H1 (cell line): ENCODE measurements at regions not wholly inside any gene's neighbourhood (a gene's known extent, or its start where the extent isn't known, plus 50 kb on each side); places are given as distances from the start of the nearest gene placed in this dataset.

Source experiments
- CTCF ChIA-PET: fragments of 300-600 bp; sonication (Branson Sonifier 250); formaldehyde crosslinking; loops from one replicate; lab custom pipeline; 2021; ENCODE audit not compliant: partially characterized antibody; lab: Charles Lee
- POLR2A ChIA-PET: fragments of 300-600 bp; sonication (Branson Sonifier 250); formaldehyde crosslinking; loops from one replicate; lab custom pipeline; 2021; ENCODE audit warnings: inconsistent platforms; ENCODE audit not compliant: partially characterized antibody; lab: Charles Lee
- DNase-seq, 2 experiments: peaks; one replicate each; pipeline versions ENCODE4 v3.0.0 to v3.0.0-alpha.2; 2010 to 2022; ENCODE audit warnings: low spot score in 2 of 2, low read depth in 1 of 2, mixed read lengths in 1 of 2
- FAIRE-seq: peaks from 2 replicates; lab custom pipeline; 2011; peaks lifted over from hg19 to GRCh38; lab: Jason Lieb, UNC
- H2AFZ ChIP-seq: 2 replicates; pipeline ENCODE4 v1.8.1; 2012; ENCODE audit warnings: low read length, inconsistent platforms
- H2AK5ac ChIP-seq: 2 replicates; pipeline ENCODE4 v1.6.1; 2013; ENCODE audit warnings: low read depth, low read length
- H2BK120ac ChIP-seq: replicated peaks from 2 replicates; pipeline ENCODE3; 2013; ENCODE audit warnings: low read depth, low read length, inconsistent platforms
- H2BK12ac ChIP-seq: 2 replicates; pipeline ENCODE4 v1.6.1; 2013; ENCODE audit warnings: low read depth, low read length
- H2BK15ac ChIP-seq: 2 replicates; pipeline ENCODE4 v1.6.1; 2013; ENCODE audit warnings: low read length
- H2BK20ac ChIP-seq: 2 replicates; pipeline ENCODE4 v1.6.1; 2013; ENCODE audit warnings: low read length
- H2BK5ac ChIP-seq: 2 replicates; pipeline ENCODE4 v1.6.1; 2013; ENCODE audit warnings: low read depth, low read length
- H3K14ac ChIP-seq: 2 replicates; pipeline ENCODE4 v1.6.1; 2013; ENCODE audit warnings: inconsistent platforms; ENCODE audit not compliant: insufficient read length
- H3K18ac ChIP-seq: 2 replicates; pipeline ENCODE4 v1.6.1; 2013; ENCODE audit warnings: low read length; ENCODE audit errors: extremely low read depth
- H3K23ac ChIP-seq: 2 replicates; pipeline ENCODE4 v1.6.1; 2013; ENCODE audit warnings: inconsistent platforms; ENCODE audit not compliant: insufficient read length
- H3K23me2 ChIP-seq: 2 replicates; pipeline ENCODE4 v1.6.1; 2013; ENCODE audit warnings: low read depth, low read length
- H3K27ac ChIP-seq: 2 replicates; pipeline ENCODE4 v1.6.1; 2011; ENCODE audit warnings: low read depth, low read length, inconsistent platforms
- H3K27me3 ChIP-seq, 4 experiments: replicated peaks in 1 of 4; 1 replicate in 1 of 4; 2 replicates in 3 of 4; pipeline versions ENCODE4 v1.6.1 to v1.8.1; 2011 to 2013; ENCODE audit warnings: low read length in 3 of 4, mild to moderate bottlenecking in 3 of 4, inconsistent platforms in 2 of 4, mixed read lengths in 2 of 4, moderate library complexity in 1 of 4; ENCODE audit not compliant: control insufficient read depth in 3 of 4, insufficient read depth in 3 of 4; ENCODE audit errors: extremely low read depth in 1 of 4
- H3K36me3 ChIP-seq, 4 experiments: 2 replicates each; pipeline versions ENCODE4 v1.6.1 to v1.8.1; 2011 to 2013; ENCODE audit warnings: mild to moderate bottlenecking in 4 of 4, low read length in 3 of 4, moderate library complexity in 2 of 4, control low read depth in 1 of 4, inconsistent platforms in 1 of 4; ENCODE audit not compliant: insufficient read depth in 4 of 4, control insufficient read depth in 2 of 4
- H3K4ac ChIP-seq: replicated peaks from 2 replicates; pipeline ENCODE3; 2013; ENCODE audit warnings: low read length, low read depth, mixed read lengths, inconsistent platforms; ENCODE audit not compliant: insufficient read length
- H3K4me1 ChIP-seq, 4 experiments: replicated peaks in 1 of 4; 1 replicate in 1 of 4; 2 replicates in 3 of 4; pipeline versions ENCODE4 v1.6.1 to v1.8.1; 2011 to 2013; ENCODE audit warnings: low read length in 3 of 4, inconsistent platforms in 2 of 4, mixed read lengths in 1 of 4; ENCODE audit not compliant: insufficient read depth in 4 of 4, control insufficient read depth in 3 of 4
- H3K4me2 ChIP-seq, 2 experiments: 2 replicates each; pipeline versions ENCODE4 v1.6.1 to v1.8.1; 2011 to 2013; ENCODE audit warnings: low read depth in 2 of 2, low read length in 2 of 2, control low read depth in 1 of 2, inconsistent platforms in 1 of 2, mild to moderate bottlenecking in 1 of 2; ENCODE audit not compliant: insufficient read depth in 1 of 2
- H3K4me3 ChIP-seq, 4 experiments: fragments of 200-600, 300-600 bp in 1 of 4; sonication (generic), shearing (Covaris generic), sonication (Bioruptor Twin) in 1 of 4; 2 replicates each; pipeline versions ENCODE4 v1.5.1 to v1.8.1; 2011 to 2016; ENCODE audit warnings: low read length in 4 of 4, low read depth in 3 of 4, control low read depth in 2 of 4, inconsistent platforms in 2 of 4, mild to moderate bottlenecking in 2 of 4, mixed read lengths in 1 of 4, moderate library complexity in 1 of 4; ENCODE audit not compliant: insufficient read depth in 2 of 4; ENCODE audit errors: extremely low read depth in 1 of 4
- H3K56ac ChIP-seq: replicated peaks from 2 replicates; pipeline ENCODE3; 2013; ENCODE audit warnings: low read depth, mild to moderate bottlenecking, mixed read lengths, low read length, inconsistent platforms; ENCODE audit not compliant: insufficient read length
- H3K79me1 ChIP-seq: 2 replicates; pipeline ENCODE4 v1.6.1; 2013; ENCODE audit warnings: low read depth, low read length, control low read depth
- H3K79me2 ChIP-seq, 2 experiments: 2 replicates each; pipeline versions ENCODE4 v1.6.1 to v1.8.1; 2012 to 2013; ENCODE audit warnings: low read length in 2 of 2, mild to moderate bottlenecking in 2 of 2, inconsistent platforms in 1 of 2; ENCODE audit not compliant: insufficient read depth in 2 of 2, control insufficient read depth in 1 of 2
- H3K9ac ChIP-seq, 4 experiments: replicated peaks in 1 of 4; 1 replicate in 1 of 4; 2 replicates in 3 of 4; pipeline versions ENCODE4 v1.6.1 to v1.8.1; 2011 to 2013; ENCODE audit warnings: low read depth in 3 of 4, low read length in 3 of 4, control low read depth in 2 of 4, mild to moderate bottlenecking in 2 of 4, moderate library complexity in 2 of 4, inconsistent platforms in 1 of 4; ENCODE audit errors: extremely low read depth in 1 of 4
- H3K9me3 ChIP-seq, 2 experiments: 2 replicates each; pipeline versions ENCODE4 v1.6.1 to v1.8.1; 2012 to 2013; ENCODE audit warnings: mild to moderate bottlenecking in 2 of 2, moderate library complexity in 2 of 2, control low read depth in 1 of 2, inconsistent platforms in 1 of 2, low read depth in 1 of 2, low read length in 1 of 2, mixed read lengths in 1 of 2; ENCODE audit not compliant: insufficient read depth in 2 of 2
- H4K20me1 ChIP-seq, 2 experiments: replicated peaks in 1 of 2; 2 replicates each; pipeline versions ENCODE3 to v1.8.1; 2011 to 2013; ENCODE audit warnings: inconsistent platforms in 2 of 2, low read length in 2 of 2, mild to moderate bottlenecking in 1 of 2; ENCODE audit not compliant: insufficient read depth in 2 of 2, control insufficient read depth in 1 of 2
- H4K5ac ChIP-seq: 2 replicates; pipeline ENCODE4 v1.6.1; 2013; ENCODE audit warnings: low read length, low read depth, mixed read lengths, inconsistent platforms; ENCODE audit not compliant: insufficient read length
- H4K8ac ChIP-seq: 2 replicates; pipeline ENCODE4 v1.8.0; 2013; ENCODE audit warnings: mild to moderate bottlenecking, moderate library complexity, low read length, inconsistent platforms; ENCODE audit not compliant: insufficient read depth; ENCODE audit errors: extremely low read depth
- H4K91ac ChIP-seq: replicated peaks from 2 replicates; pipeline ENCODE3; 2013; ENCODE audit warnings: low read length, mixed read lengths, inconsistent platforms; ENCODE audit not compliant: insufficient read length
- CBX5 ChIP-seq: fragments of 300-800, 300-1000 bp; sonication (generic); IDR thresholded peaks from 2 replicates; pipeline ENCODE4 v1.7.1; 2016; ENCODE audit warnings: antibody characterized with exemption, low read length, low read depth
- CTCF ChIP-seq, 3 experiments: IDR thresholded peaks; 1 replicate in 2 of 3; 2 replicates in 1 of 3; pipeline versions ENCODE4 v1.5.1 to v1.6.1; 2011; ENCODE audit warnings: low read length in 3 of 3, mild to moderate bottlenecking in 3 of 3, inconsistent platforms in 2 of 3, low read depth in 1 of 3, moderate library complexity in 1 of 3; ENCODE audit not compliant: insufficient read depth in 1 of 3; ENCODE audit errors: control extremely low read depth in 1 of 3
- FOSL1 ChIP-seq: IDR thresholded peaks from 2 replicates; pipeline ENCODE4 v1.6.1; 2011; ENCODE audit warnings: mild to moderate bottlenecking, low read depth, low read length, moderate library complexity; ENCODE audit not compliant: insufficient read depth
- JUN ChIP-seq: IDR thresholded peaks from 2 replicates; pipeline ENCODE4 v1.6.1; 2011; ENCODE audit warnings: low read depth, mild to moderate bottlenecking, improper control_type of control experiment, low read length
- KDM4A ChIP-seq: IDR thresholded peaks from one replicate; pipeline ENCODE4 v1.7.1; 2012; ENCODE audit warnings: low read depth, mild to moderate bottlenecking, moderate library complexity, low read length, inconsistent platforms; ENCODE audit not compliant: severe bottlenecking
- MAFK ChIP-seq: IDR thresholded peaks from 2 replicates; pipeline ENCODE4 v1.6.1; 2012; ENCODE audit warnings: low read depth, mild to moderate bottlenecking, improper control_type of control experiment, low read length
- POU5F1 ChIP-seq: IDR thresholded peaks from 2 replicates; pipeline ENCODE4 v1.6.1; 2011; ENCODE audit warnings: low read depth, mild to moderate bottlenecking, low read length, moderate library complexity
- SIX5 ChIP-seq: IDR thresholded peaks from 2 replicates; pipeline ENCODE4 v1.6.1; 2011; ENCODE audit warnings: mild to moderate bottlenecking, low read depth, low read length
- SP2 ChIP-seq: IDR thresholded peaks from 2 replicates; pipeline ENCODE4 v1.6.1; 2012; ENCODE audit warnings: mild to moderate bottlenecking, low read length, inconsistent platforms
- SP4 ChIP-seq: IDR thresholded peaks from 2 replicates; pipeline ENCODE4 v1.6.1; 2012; ENCODE audit warnings: low read length, inconsistent platforms
- TBP ChIP-seq: IDR thresholded peaks from 2 replicates; pipeline ENCODE4 v1.6.1; 2011; ENCODE audit warnings: low read depth, low read length, improper control_type of control experiment
- TEAD4 ChIP-seq: IDR thresholded peaks from 2 replicates; pipeline ENCODE4 v1.6.1; 2012; ENCODE audit warnings: low read depth, low read length, inconsistent platforms, mixed read lengths
- WGBS, 2 experiments: shearing (Covaris generic) in 1 of 2; methylation state at CpG; one replicate each; pipeline versions ENCODE4 v1.1.6 to v1.1.7; 2013 to 2015; ENCODE audit warnings: low lambda C conversion rate in 2 of 2, mixed read lengths in 2 of 2, inconsistent platforms in 1 of 2, low coverage in 1 of 2, missing lambda C conversion rate in 1 of 2; ENCODE audit not compliant: insufficient replicate concordance in 2 of 2, insufficient coverage in 1 of 2, insufficient read length in 1 of 2; ENCODE audit errors: extremely low coverage in 1 of 2, missing lambda C conversion rate in 1 of 2; 5-methylcytosine and 5-hydroxymethylcytosine counted together

DNA sequence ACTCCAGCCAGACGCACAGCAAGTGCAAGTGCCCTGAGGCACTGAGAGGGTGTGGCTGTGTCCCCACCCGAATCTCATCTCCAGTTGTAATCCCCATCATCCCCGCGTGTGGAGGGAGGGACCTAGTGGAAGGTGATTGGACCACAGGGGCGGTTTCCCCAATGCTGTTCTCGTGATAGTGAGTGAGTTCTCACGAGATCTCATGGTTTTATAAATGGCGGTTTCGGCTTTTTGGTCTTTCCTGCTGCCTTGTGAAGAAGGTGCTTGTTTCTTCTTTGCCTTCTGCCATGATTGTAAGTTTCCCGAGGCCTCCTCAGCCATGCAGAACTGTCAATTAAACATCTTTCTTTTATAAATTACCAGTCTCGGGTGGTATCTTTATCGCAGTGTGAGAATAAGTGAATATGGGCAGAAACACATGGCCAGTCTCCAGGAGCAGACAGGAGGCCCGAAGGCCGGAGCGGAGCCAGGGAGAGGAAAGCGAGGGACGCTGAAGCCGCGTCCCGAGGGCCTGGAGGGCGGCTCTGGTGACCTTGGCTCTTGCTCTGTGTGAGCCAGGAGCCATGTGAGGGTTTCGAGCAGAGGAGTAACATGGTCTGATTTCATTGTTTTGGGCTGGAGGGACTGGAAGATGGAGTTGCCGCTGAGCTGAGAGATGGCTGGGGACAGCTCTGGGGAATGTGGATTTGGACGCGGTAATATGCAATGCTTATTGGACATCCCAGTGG is 76.0 kb upstream of the C1orf174 start:
- Histone ChIP-seq H3K36me3 (no peaks in the 10 kb centered on the region), H3K23ac (no peak overlapping the region), H2BK120ac (no peak overlapping the region), H3K79me1 (no peaks in the 10 kb centered on the region), H3K9me3 (no peaks in the 10 kb centered on the region), H3K9ac (no peak overlapping the region), H3K79me2 (no peaks in the 10 kb centered on the region), H3K27ac (no peak overlapping the region), H4K91ac (no peak overlapping the region), H2BK12ac (no peak overlapping the region), H4K8ac (no peak overlapping the region), H3K4me3 (no peak overlapping the region), H2BK5ac (no peak overlapping the region), H2AK5ac (no peak overlapping the region), H4K20me1 (peaks cover 0 to 3% of the 10 kb centered on the region in 2 experiments), H3K4me2 (no peak overlapping the region), H3K56ac (no peak overlapping the region), H3K27me3 (no peaks in the 10 kb centered on the region), H3K4ac (no peak overlapping the region), H2AFZ (no peak overlapping the region), H3K23me2 (no peaks in the 10 kb centered on the region), H2BK20ac (no peak overlapping the region), H3K18ac (no peak overlapping the region), H3K4me1 (no peaks in the 10 kb centered on the region; a peak in 1 of 7 replicates), H4K5ac (no peak overlapping the region), H3K14ac (no peak overlapping the region), H2BK15ac (no peak overlapping the region)
- 92% methylated on average over 24 of the region's 25 CpGs; no CpG with 5 or more reads in 1 of the 2 experiments for WGBS, 2 experiments
- POLR2A ChIA-PET = no interaction called here
- CTCF ChIA-PET = no interaction called here
- no peak for DNase-seq
- FAIRE-seq = no peak
- TF ChIP-seq MAFK (no peak), KDM4A (no peak), TEAD4 (no peak), CBX5 (no peak), POU5F1 (no peak), CTCF (IDR thresholded peaks at IDR 0.05; ENCODE audit: control extremely low read depth in 1 of 3, insufficient read depth in 1 of 3, low read depth in 1 of 3, low read length in 3 of 3) (no peak), SIX5 (no peak), SP4 (no peak), JUN (no peak), FOSL1 (no peak), TBP (no peak), SP2 (no peak)
